Ovary (tissue), 7 donors: ENCODE measurements at regions not wholly inside any gene's neighbourhood (a gene's known extent, or its start where the extent isn't known, plus 50 kb on each side); places are given as distances from the start of the nearest gene placed in this dataset.

Experiments used
- DNase-seq, 5 donors: peaks; one replicate each; pipeline ENCODE4 v3.0.0-alpha.2; 2019 to 2020
- H3K27ac ChIP-seq, 2 donors: fragments of 200-600 bp; one replicate each; pipeline versions ENCODE4 v1.5.1 to v1.8.0; 2019 to 2022
- H3K27me3 ChIP-seq: fragments of 200-600 bp; one replicate; pipeline ENCODE4 v1.8.0; 2022
- H3K36me3 ChIP-seq: fragments of 200-600 bp; sonication (generic); one replicate; pipeline ENCODE4 v1.5.1; 2019
- H3K4me1 ChIP-seq: one replicate; pipeline ENCODE4 v1.8.1; 2013; ENCODE audit warnings: mild to moderate bottlenecking, moderate library complexity; ENCODE audit not compliant: insufficient read depth
- H3K4me3 ChIP-seq: fragments of 200-600 bp; sonication (generic); one replicate; pipeline ENCODE4 v1.5.1; 2017
- H3K9me3 ChIP-seq, 2 donors: fragments of 200-600 bp in 1 of 2; sonication (generic) in 1 of 2; one replicate each; pipeline versions ENCODE4 v1.5.1 to v1.8.1; 2013 to 2019; ENCODE audit warnings: mild to moderate bottlenecking in 1 of 2, moderate library complexity in 1 of 2
- CTCF ChIP-seq, 3 donors: fragments of 450-650 bp in 2 of 3; fragments of 200-600 bp in 1 of 3; IDR thresholded peaks; one replicate each; pipeline versions ENCODE4 v1.5.1 to v1.8.0; 2016 to 2022; ENCODE audit warnings: antibody characterized with exemption in 3 of 3, mild to moderate bottlenecking in 1 of 3
- EP300 ChIP-seq: sonication (generic); formaldehyde crosslinking; IDR thresholded peaks from one replicate; pipeline ENCODE4 v1.6.1; 2017; ENCODE audit warnings: antibody characterized with exemption
- POLR2A ChIP-seq: fragments of 450-650 bp; IDR thresholded peaks from one replicate; pipeline ENCODE4 v1.6.1; 2017; ENCODE audit warnings: antibody characterized with exemption, mild to moderate bottlenecking, moderate library complexity
- WGBS, 3 donors: extraction: QIAGEN DNeasy Blood & Tissue Kit in 1 of 3; methylation state at CpG; one replicate each; pipeline versions ENCODE4 v1.1.5 to v1.1.7; 2013 to 2017; 5-methylcytosine and 5-hydroxymethylcytosine counted together
- intact Hi-C, 4 donors: fragments of 100-400 bp; cut with DNase I; formaldehyde crosslinking; loops; one replicate each; pipeline versions ENCODE4 v1.11.0 to v1.15.1; 2022 to 2023
- donor health status: DM: no; HTN: no; CAD: no; lungs with moderate emphysema.
- donor health status: DM: no; HTN: no; CAD: no.
- donor health status: Bipolar disorder and iron deficiency.
- donor health status: DM: no; HTN: no; CAD: no.
- donor health status: DM: yes; HTN: yes; CAD: no.

- H3K27me3 ChIP-seq = no peaks in the 10 kb centered on the region
- H3K27ac ChIP-seq = no peak overlapping the region
- TF ChIP-seq CTCF (IDR thresholded peaks at IDR 0.05) (no peak), EP300 (no peak), POLR2A (no peak)
- no peaks in the 10 kb centered on the region for H3K36me3 ChIP-seq
- intact Hi-C loops = no loop called here
- H3K4me1 ChIP-seq = no peaks in the 10 kb centered on the region
- WGBS, 3 donors = 94 to 96% (median 96%) methylated on average over 17 to 19 of the region's 19 CpGs
- H3K4me3 ChIP-seq = no peak overlapping the region
- no peak for DNase-seq
- H3K9me3 ChIP-seq = no peaks in the 10 kb centered on the region
These were observed 60.2 kb upstream of the L3MBTL3 start for GRCh38 chr6:129957941-129958898.

GRCh38 chr6:129955584-129955983 is 62.8 kb upstream of the L3MBTL3 start:
- no peaks in the 10 kb centered on the region for H3K27me3 ChIP-seq
- WGBS, 3 donors = 95% methylated on average over 1 of the region's 1 CpG
- TF ChIP-seq EP300 = no peak
- no peak for TF ChIP-seq POLR2A
- no peaks in the 10 kb centered on the region for H3K36me3 ChIP-seq
- H3K9me3 ChIP-seq = no peaks in the 10 kb centered on the region
- H3K4me1 ChIP-seq = no peaks in the 10 kb centered on the region
- H3K27ac ChIP-seq = no peak overlapping the region
- DNase-seq = no peak
- H3K4me3 ChIP-seq = no peak overlapping the region
- intact Hi-C loops = no loop called here

GRCh38 chr6:129954749-129955431 is 63.5 kb upstream of the L3MBTL3 start:
- WGBS, 3 donors = 69 to 83% (median 69%) methylated on average over 8 of the region's 8 CpGs
- H3K27me3 ChIP-seq = no peaks in the 10 kb centered on the region
- intact Hi-C loops = no loop called here

GRCh38 chr6:129947797-129948196 is 70.6 kb upstream of the L3MBTL3 start:
- TF ChIP-seq POLR2A (no peak), EP300 (no peak), CTCF (IDR thresholded peaks at IDR 0.05) (no peak)

More at GRCh38 chr6:129954749-129955431, 63.5 kb upstream of the L3MBTL3 start:
- no peak for DNase-seq
- TF ChIP-seq CTCF (IDR thresholded peaks at IDR 0.05) = no peak
- no peak for TF ChIP-seq EP300
- no peak for TF ChIP-seq POLR2A
- Histone ChIP-seq H3K36me3 (no peaks in the 10 kb centered on the region), H3K4me1 (no peaks in the 10 kb centered on the region), H3K27ac (no peak overlapping the region), H3K9me3 (no peaks in the 10 kb centered on the region), H3K4me3 (no peak overlapping the region)

More at GRCh38 chr6:129947797-129948196, 70.6 kb upstream of the L3MBTL3 start:
- Histone ChIP-seq H3K27me3 (no peaks in the 10 kb centered on the region), H3K27ac (no peak overlapping the region), H3K4me1 (no peaks in the 10 kb centered on the region), H3K4me3 (no peak overlapping the region), H3K9me3 (no peaks in the 10 kb centered on the region), H3K36me3 (no peaks in the 10 kb centered on the region)
- DNase-seq = no peak
- intact Hi-C loops = no loop called here
- 84 to 87% (median 86%) methylated on average over 1 of the region's 1 CpG for WGBS, 3 donors
